ENCODE measurements at regions not wholly inside any gene's neighbourhood (a gene's known extent, or its start where the extent isn't known, plus 50 kb on each side); places are given as distances from the start of the nearest gene placed in this dataset.

DNA sequence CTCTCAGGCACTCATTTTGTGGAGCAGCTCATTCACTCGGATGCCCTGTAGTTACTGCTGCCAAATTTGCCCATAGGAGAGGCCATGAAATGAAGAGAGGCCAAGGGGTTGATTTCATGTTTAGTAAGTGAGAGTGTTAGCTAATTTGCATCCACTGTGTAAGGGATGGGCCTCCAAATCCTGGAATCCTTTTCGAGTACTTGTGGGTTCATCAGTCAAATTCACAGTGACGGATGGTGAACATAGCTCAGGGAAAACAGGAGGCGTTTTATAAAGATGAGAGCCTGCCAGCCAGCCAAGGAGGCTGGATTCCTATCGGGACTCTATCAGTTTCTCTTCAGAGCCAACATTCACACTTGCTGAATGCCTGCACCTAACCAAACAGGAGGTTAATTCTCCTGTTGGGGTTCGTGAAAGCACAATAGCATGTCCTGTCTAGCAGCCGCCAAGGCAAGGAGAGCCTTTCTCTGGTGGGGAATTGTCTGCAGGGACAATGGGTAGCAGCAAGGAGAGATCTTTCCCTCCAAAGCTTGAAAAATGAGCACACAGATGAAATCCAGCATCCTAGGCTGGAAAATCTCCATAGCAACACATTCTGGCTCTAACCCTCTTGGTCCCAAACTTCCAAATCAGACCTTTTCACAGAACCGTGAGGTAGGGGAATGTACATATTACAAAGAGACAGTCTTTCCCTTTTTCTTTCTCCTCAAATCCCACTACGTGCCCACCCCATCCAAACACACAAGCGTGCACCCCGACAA, 231.4 kb upstream of the ECI2 start:
- POLR2A ChIA-PET = no interaction called here
- DNase-seq (ENCODE audit: extremely low spot score) = no peak
- TF ChIP-seq LEF1 (IDR thresholded peaks at IDR 0.05; ENCODE audit: borderline replicate concordance) = no peak
- TF ChIP-seq FOXK2 (IDR thresholded peaks at IDR 0.05) = no peak

DNA sequence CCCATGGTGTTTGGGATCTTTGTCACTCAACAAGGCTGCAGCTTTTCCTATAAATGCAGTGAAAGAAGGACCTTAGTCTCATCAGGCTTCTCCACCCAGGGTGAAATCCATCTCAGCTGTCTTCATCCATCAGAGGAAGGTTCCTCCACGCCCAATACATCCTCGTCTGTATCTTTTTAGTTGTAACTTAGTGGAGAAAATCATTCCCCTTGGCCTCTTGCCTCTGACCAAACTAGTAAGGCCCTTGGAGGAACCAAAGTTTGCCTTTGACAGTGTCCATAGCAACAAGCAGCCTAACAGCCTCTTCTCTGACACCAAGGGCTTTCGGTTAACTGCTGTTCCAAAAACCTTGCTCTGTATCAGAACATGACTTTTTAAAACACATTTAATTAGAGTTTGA, 230.3 kb upstream of the ECI2 start:
- CTCF ChIA-PET = no interaction called here
- no peak for DNase-seq (ENCODE audit: extremely low spot score)
- no peak for TF ChIP-seq ARNT (IDR thresholded peaks at IDR 0.05)
- TF ChIP-seq FOXA1 (IDR thresholded peaks at IDR 0.05) = no peak
- no peak for TF ChIP-seq HDGF (IDR thresholded peaks at IDR 0.05; ENCODE audit: borderline replicate concordance)
- no peak for TF ChIP-seq FOXM1 (IDR thresholded peaks at IDR 0.05; ENCODE audit: borderline replicate concordance)
- TF ChIP-seq BHLHE40 (IDR thresholded peaks at IDR 0.05; ENCODE audit: borderline replicate concordance) = no peak
- no peak for TF ChIP-seq ZNF384 (IDR thresholded peaks at IDR 0.05)
- no peak for TF ChIP-seq CTBP1 (IDR thresholded peaks at IDR 0.05; ENCODE audit: borderline replicate concordance)
- no peak for TF ChIP-seq L3MBTL2 (conservative IDR thresholded peaks at IDR 0.05)
- no peak for TF ChIP-seq ELF4 (IDR thresholded peaks at IDR 0.05)
- POLR2A ChIA-PET = no interaction called here

More for the DNA sequence above, 231.4 kb upstream of the ECI2 start:
- CTCF ChIA-PET = no interaction called here

GRCh38 chr6:4364711-4365110, 229.3 kb upstream of the ECI2 start:
- TF ChIP-seq NFRKB (IDR thresholded peaks at IDR 0.05) (no peak), FOXA1 (IDR thresholded peaks at IDR 0.05) (no peak), BHLHE40 (IDR thresholded peaks at IDR 0.05; ENCODE audit: borderline replicate concordance) (no peak), SP1 (IDR thresholded peaks at IDR 0.05) (no peak), ZNF384 (IDR thresholded peaks at IDR 0.05) (no peak), CTBP1 (IDR thresholded peaks at IDR 0.05; ENCODE audit: borderline replicate concordance) (no peak)
- no peak for DNase-seq (ENCODE audit: extremely low spot score)
- ChIA-PET CTCF (no interaction called here), POLR2A (no interaction called here)

GRCh38 chr6:4364172-4364571, 228.8 kb upstream of the ECI2 start:
- DNase-seq (ENCODE audit: extremely low spot score) = no peak
- CTCF ChIA-PET = no interaction called here
- TF ChIP-seq FOXA1 (IDR thresholded peaks at IDR 0.05) = no peak
- TF ChIP-seq LEF1 (IDR thresholded peaks at IDR 0.05; ENCODE audit: borderline replicate concordance) = no peak
- TF ChIP-seq HDGF (IDR thresholded peaks at IDR 0.05; ENCODE audit: borderline replicate concordance) = no peak
- no peak for TF ChIP-seq ARNT (IDR thresholded peaks at IDR 0.05)
- no peak for TF ChIP-seq ELF4 (IDR thresholded peaks at IDR 0.05)
- no peak for TF ChIP-seq TARDBP (IDR thresholded peaks at IDR 0.05)
- TF ChIP-seq NFRKB (IDR thresholded peaks at IDR 0.05) = no peak
- POLR2A ChIA-PET = no interaction called here

- ChIA-PET POLR2A (no interaction called here), CTCF (no interaction called here)
- no peak for DNase-seq (ENCODE audit: extremely low spot score)
- TF ChIP-seq NFRKB (IDR thresholded peaks at IDR 0.05) = no peak
- TF ChIP-seq ELF4 (IDR thresholded peaks at IDR 0.05) = no peak
- no peak for TF ChIP-seq PKNOX1 (IDR thresholded peaks at IDR 0.05)
- no peak for TF ChIP-seq ARNT (IDR thresholded peaks at IDR 0.05)
- TF ChIP-seq FOXM1 (IDR thresholded peaks at IDR 0.05; ENCODE audit: borderline replicate concordance) = no peak
- no peak for TF ChIP-seq TARDBP (IDR thresholded peaks at IDR 0.05)
- TF ChIP-seq HDGF (IDR thresholded peaks at IDR 0.05; ENCODE audit: borderline replicate concordance) = no peak
- TF ChIP-seq L3MBTL2 (conservative IDR thresholded peaks at IDR 0.05) = no peak
Observed at GRCh38 chr6:4363656-4364055, 228.3 kb upstream of the ECI2 start.

- POLR2A ChIA-PET = no interaction called here
- TF ChIP-seq LEF1 (IDR thresholded peaks at IDR 0.05; ENCODE audit: borderline replicate concordance) (no peak), FOXA1 (IDR thresholded peaks at IDR 0.05) (no peak), SP1 (IDR thresholded peaks at IDR 0.05) (no peak), ELF4 (IDR thresholded peaks at IDR 0.05) (no peak), PKNOX1 (IDR thresholded peaks at IDR 0.05) (no peak), HDGF (IDR thresholded peaks at IDR 0.05; ENCODE audit: borderline replicate concordance) (no peak), FOXK2 (IDR thresholded peaks at IDR 0.05) (no peak), CTBP1 (IDR thresholded peaks at IDR 0.05; ENCODE audit: borderline replicate concordance) (no peak), NFRKB (IDR thresholded peaks at IDR 0.05) (no peak), SUZ12 (IDR thresholded peaks at IDR 0.05) (no peak), ARNT (IDR thresholded peaks at IDR 0.05) (no peak), FOXM1 (IDR thresholded peaks at IDR 0.05; ENCODE audit: borderline replicate concordance) (no peak), BHLHE40 (IDR thresholded peaks at IDR 0.05; ENCODE audit: borderline replicate concordance) (no peak), L3MBTL2 (conservative IDR thresholded peaks at IDR 0.05) (no peak), TARDBP (IDR thresholded peaks at IDR 0.05) (no peak), ZNF384 (IDR thresholded peaks at IDR 0.05) (no peak)
- CTCF ChIA-PET = no interaction called here
- no peak for DNase-seq (ENCODE audit: extremely low spot score)
Observed at GRCh38 chr6:4362326-4362725, 227.0 kb upstream of the ECI2 start.

GRCh38 chr6:4360920-4361319, 225.5 kb upstream of the ECI2 start:
- CTCF ChIA-PET = no interaction called here
- POLR2A ChIA-PET = no interaction called here
- TF ChIP-seq NFRKB (IDR thresholded peaks at IDR 0.05) = no peak
- no peak for TF ChIP-seq FOXK2 (IDR thresholded peaks at IDR 0.05)
- no peak for TF ChIP-seq SUZ12 (IDR thresholded peaks at IDR 0.05)
- TF ChIP-seq FOXA1 (IDR thresholded peaks at IDR 0.05) = no peak
- TF ChIP-seq LEF1 (IDR thresholded peaks at IDR 0.05; ENCODE audit: borderline replicate concordance) = no peak
- TF ChIP-seq FOXM1 (IDR thresholded peaks at IDR 0.05; ENCODE audit: borderline replicate concordance) = no peak
- no peak for TF ChIP-seq HDGF (IDR thresholded peaks at IDR 0.05; ENCODE audit: borderline replicate concordance)
- DNase-seq (ENCODE audit: extremely low spot score) = no peak

Measured in HEK293T (cell line).